NCI-H1048 (cell line): ENCODE measurements at regions not wholly inside any gene's neighbourhood (a gene's known extent, or its start where the extent isn't known, plus 50 kb on each side); places are given as distances from the start of the nearest gene placed in this dataset.
"Not testable (repeated sequence)": the region's sequence is repeated elsewhere in the genome, so short reads cannot be mapped to it uniquely, and the experiment has no call there.

Experiments used
- DNase-seq: peaks from one replicate; lab custom pipeline; 2025; lab: John Stamatoyannopoulos, UW

DNA sequence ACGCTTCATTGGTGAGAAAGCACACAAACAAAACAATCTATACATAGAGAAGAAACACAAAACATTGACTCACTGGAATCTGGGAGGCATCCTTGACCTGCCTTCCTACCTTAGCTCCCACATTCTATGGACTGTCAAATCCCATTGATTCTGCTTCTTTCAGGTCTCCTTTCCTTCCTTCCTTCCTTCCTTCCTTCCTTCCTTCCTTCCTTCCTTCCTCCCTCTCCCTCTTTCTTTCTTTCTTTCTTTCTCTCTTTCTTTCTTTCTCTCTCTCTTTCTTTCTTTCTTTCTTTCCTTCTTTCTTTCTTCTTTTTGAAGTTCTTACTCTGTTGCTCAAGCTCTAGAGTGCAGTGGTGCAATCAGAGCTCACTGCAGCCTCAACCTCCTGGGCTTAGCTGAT, 108.0 kb upstream of the SGK1 start:
- DNase-seq, result not testable (repeated sequence)

DNA sequence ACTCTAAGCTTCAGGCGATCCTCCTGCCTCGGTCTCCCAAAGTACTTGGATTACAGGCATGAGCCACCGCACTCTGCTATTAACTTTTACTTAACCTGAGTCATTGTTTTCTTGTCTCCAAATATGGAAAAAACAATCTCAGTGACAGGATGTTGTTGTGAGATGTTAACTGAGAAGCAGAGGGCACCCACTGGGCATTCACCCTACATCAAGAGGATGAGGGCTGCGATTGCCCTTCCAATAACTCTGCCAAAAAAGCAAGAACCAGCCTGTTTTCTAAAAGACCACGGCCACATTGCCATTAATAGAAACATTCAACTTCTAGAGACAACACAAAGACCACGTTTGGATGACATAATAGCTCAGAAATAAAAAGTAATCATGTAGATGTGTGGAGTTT, 107.6 kb upstream of the SGK1 start:
- DNase-seq, result no peak

GRCh38 chr6:134424798-134425170, 106.9 kb upstream of the SGK1 start:
- DNase-seq, result no peak

GRCh38 chr6:134424165-134424797, 106.4 kb upstream of the SGK1 start:
- no peak for DNase-seq

DNA sequence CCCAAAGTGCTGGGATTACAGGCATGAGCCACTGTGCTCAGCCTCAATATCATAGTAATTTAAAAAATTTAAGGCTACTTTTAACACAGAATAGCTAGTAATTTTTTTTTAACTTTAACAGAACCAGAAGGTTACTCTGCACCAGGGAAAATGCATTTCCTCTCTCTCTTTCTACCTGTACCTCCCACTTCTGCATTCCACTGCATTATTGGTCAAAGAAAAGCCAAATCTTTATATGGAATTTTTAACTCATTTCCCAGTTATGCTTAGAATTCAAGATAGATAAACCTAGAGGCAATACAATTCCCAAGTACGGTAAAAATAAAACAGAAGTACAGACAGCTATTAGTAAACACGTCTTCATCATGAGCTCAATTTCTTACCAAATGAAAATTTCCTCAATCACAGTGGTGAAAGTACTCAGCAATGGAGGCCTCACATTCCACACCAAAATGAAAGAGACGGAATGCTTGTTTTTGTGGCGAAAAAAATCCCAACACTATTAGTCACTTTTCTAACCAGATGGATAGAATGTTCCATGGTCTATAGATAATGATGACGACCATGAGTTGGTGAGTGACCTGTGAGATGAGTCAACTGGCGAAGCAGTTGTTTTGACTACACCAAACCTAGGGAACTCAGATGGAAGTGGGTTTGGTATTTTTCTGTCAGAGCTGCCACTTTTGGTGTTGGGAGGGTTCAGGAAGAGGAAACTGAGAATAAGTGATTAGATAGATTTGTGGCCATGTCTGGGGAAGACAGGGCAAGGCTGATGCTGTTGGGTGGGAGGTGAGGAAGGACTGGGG, 104.7 kb upstream of the SGK1 start:
- DNase-seq, result no peak

GRCh38 chr6:134421501-134421900, 103.6 kb upstream of the SGK1 start:
- no peak for DNase-seq

DNA sequence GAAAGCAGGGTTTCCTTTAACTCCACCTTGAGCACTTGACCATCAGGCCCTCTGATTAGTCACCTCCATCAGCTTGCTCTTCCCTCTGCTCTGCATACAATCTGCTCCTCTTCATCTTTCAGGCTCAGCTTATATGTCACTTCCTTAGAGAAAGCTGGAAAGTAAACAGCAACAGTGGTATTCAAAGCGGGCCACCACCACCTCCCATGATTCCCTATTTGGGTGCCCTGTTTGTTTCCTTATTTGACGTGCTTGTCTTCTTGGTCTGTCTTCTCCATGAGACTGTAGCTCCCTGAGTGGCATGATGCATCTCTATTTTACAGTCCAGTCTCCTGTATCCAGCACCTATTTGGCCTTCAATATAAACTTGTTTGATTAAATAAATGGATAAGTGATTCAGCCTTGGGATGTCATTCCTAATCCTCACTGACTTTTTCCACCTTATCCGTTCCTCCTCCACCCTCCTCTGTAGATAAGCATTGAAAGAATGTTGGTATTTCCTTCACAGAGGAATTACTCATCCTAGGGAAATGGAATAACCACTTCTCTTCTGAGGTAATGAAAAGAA, 102.8 kb upstream of the SGK1 start:
- DNase-seq, result no peak

DNA sequence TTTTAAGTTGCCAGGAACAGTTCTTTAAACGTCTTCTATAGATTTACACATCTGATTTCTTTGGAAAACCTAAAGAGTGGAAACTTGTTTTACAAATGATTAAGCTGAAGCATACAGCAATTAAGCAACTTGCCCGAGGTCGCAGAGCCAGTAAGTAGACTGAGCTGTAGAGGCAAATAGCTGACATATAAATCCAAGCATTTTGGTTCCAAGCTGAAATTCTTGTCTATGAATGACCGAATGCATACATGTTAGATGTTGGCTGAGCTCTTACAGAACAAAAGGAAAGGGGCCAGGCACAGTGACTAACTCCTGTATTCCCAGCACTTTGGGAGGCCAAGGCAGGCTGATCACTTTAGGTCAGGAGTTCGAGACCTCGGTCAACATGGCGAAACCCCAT, 101.8 kb upstream of the SGK1 start:
- DNase-seq, result no peak

DNA sequence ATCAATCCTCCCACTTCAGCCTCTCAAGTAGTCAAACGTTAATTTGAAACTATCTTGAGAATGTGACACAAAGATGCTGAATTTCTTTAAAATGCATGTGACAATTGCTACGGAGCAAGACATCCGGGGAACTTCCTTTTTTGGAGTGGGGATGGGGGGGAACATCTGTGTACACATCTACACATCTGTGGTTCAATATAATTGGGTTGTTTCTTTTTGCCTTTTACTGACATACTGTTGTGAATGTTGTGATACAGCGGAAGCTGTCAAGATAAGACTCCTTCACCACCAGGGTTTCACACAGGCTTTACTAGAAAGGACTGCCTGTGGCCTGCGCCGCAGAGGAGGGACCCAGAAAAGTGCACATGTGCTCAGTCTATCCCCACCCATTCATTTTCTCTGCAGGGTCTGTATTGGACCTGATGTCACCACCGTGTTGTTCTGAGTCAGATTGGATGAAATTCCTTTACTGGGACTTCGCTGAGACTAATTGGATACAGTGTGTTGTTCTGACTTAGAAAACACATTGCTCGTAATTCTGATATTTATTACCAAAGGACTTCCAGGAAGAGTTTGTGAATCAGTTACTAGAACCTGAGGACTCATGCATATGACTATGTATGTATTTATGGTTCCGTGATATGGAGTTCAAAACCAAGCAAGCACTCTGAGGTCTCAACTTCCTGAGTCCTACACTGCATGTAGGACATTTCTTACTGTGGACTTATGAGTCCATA, 98.7 kb upstream of the SGK1 start:
- DNase-seq, result no peak

DNA sequence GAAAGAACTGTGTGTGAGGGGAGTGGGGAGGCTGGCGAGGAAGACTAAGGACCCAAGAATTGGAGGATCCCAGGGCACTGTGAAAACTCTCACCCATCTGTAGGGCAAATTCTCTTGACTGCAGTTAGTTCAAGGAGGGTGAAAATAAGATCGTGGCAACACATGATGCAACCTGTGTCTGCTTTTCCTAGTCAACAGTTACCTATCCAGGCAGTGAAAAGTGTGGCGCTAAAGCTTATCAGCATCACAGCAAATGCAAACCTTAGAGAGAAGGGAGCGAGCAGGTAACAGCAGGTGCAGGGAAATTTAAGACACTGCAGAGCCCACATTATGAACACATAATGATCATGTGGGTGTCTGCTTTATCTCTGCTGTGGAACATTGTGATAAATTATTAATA, 97.7 kb upstream of the SGK1 start:
- no peak for DNase-seq

- no peak for DNase-seq
Observed at GRCh38 chr6:134415194-134415593, 97.3 kb upstream of the SGK1 start.

GRCh38 chr6:134414793-134415192, 96.9 kb upstream of the SGK1 start:
- DNase-seq, result no peak

- DNase-seq, result no peak
Observed at GRCh38 chr6:134413241-134413643, 95.3 kb upstream of the SGK1 start.

- DNase-seq, result no peak
Observed at GRCh38 chr6:134410541-134410940, 92.6 kb upstream of the SGK1 start.

DNA sequence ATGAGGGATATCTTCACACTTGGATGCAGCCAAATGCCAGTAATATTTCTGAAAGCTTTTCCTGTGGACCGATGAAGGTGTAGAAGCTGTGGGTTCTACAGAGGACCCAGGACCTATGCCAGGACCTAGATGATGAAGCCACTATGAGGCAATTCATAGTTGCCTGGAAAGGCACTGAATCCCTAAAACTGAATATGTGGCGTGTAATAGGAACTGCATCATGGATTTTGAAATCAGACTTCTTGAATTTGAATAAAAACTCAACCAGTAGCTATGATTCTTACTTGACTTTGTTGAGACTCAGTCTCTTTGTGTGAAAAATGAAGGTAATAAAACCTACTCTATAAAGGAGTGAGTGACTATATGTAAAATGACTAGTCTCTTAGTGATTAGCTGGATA, 89.9 kb upstream of the SGK1 start:
- no peak for DNase-seq

GRCh38 chr6:134406311-134406710, 88.4 kb upstream of the SGK1 start:
- DNase-seq, result no peak

DNA sequence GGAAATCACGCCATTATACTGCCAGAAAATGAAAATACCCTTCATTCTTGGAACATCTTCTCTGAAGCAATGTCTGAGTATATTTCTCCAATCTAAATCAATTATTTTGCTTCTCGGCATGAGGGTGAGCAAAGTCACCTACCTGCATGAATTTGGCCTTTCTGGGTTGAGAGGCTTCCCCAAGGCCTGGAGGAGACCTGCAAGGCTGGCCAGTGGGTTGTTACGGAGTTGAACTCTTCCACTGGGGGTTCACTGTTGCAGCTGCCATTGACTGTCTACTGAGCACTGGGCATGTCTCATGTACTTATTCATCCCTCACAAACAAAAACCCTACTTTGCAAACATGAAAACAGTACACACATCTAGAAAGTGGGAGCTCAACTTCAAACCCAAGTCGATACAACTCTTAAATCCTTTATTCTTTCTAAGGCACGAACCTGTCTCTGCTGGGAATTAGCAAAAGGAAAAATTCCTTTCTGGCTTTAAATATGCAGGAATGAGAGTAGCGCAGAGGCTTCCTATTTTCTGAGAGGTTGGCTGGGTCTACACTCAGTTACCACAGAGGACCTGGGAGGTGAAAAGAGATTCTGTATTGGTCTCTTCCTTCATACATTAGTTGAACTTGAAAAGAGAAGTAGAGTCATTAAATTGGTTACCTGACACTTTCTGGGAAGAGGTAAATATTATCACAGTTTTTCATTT, 87.6 kb upstream of the SGK1 start:
- DNase-seq, result no peak

DNA sequence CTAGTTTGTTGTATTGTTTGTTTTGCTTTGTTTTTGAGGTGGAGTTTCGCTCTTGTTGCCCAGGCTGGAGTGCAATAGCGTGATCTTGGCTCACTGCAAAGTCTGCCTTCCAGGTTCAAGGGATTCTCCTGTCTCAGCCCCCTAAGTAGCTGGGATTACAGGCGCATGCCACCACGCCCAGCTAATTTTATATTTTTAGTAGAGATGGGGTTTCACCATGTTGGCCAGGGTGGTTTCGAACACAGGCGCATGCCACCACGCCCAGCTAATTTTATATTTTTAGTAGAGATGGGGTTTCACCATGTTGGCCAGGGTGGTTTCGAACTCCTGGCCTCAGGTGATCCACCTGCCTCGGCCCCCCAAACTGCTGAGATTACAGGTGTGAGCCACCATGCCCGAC, 85.4 kb upstream of the SGK1 start:
- not testable (repeated sequence) for DNase-seq

GRCh38 chr6:134402372-134402984, 84.6 kb upstream of the SGK1 start:
- DNase-seq, result no peak

GRCh38 chr6:134400941-134401340, 83.0 kb upstream of the SGK1 start:
- no peak for DNase-seq

DNA sequence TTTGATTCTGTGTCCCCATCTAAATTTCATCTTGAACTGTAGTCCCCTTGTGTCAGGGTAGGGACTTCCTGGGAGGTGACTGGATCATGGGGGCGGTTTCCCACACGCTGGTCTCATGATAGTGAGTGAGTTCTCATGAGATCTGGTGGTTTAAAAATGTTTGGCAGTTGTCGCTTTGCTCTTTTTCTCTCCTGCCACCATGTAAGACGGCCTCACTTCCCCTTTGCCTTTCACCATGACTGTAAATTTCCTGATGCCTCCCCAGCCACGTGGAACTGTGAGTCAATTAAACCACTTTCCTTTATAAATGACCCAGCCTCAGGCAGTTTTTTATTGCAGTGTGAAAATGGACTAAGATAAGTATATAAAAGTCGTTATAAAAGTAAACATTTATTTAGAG, 80.5 kb upstream of the SGK1 start:
- no peak for DNase-seq

DNA sequence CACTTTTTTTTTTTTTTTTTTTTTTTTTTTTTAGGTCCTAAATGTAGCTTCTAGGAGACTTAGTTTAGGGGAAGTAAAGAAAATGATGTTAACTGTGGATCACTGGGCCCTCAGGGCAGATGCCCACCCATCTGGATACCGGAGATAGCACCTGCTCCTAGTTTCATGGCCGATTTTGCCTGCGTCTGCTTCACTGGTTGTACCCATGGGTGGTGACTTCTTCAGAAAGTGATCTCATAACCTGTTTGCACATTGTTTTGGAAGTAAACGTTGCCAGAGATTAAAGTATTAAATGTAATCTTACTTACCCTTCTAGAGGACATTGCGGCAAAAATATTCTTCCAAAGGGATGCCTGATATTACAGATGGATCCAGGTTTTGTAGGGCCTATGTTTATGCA, 79.8 kb upstream of the SGK1 start:
- no peak for DNase-seq
